ENCODE measurements at regions not wholly inside any gene's neighbourhood (a gene's known extent, or its start where the extent isn't known, plus 50 kb on each side); places are given as distances from the start of the nearest gene placed in this dataset.

DNA sequence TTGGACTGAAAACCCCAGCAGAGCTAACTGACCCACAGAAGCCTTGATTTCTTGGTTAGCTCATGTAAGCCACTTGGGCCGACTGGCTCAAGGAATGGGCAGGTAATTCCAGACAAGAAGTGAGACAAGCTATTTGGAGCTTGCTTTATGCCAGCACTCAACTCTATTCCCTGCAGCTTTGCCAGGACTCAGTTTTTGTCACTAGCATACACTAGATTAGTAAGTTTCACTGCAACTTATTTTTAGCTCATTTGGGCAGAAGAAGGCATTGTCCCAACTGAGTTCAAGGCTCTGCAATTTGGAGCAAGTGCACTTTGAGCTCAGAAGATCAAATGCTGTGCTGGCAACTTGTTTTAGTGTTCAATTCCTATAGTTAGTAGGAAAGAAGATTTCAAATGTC, 116.1 kb downstream of the SLC4A3 start:
- TF ChIP-seq POLR2A (IDR thresholded peaks at IDR 0.05): no peak
- TF ChIP-seq, protein P1, sequence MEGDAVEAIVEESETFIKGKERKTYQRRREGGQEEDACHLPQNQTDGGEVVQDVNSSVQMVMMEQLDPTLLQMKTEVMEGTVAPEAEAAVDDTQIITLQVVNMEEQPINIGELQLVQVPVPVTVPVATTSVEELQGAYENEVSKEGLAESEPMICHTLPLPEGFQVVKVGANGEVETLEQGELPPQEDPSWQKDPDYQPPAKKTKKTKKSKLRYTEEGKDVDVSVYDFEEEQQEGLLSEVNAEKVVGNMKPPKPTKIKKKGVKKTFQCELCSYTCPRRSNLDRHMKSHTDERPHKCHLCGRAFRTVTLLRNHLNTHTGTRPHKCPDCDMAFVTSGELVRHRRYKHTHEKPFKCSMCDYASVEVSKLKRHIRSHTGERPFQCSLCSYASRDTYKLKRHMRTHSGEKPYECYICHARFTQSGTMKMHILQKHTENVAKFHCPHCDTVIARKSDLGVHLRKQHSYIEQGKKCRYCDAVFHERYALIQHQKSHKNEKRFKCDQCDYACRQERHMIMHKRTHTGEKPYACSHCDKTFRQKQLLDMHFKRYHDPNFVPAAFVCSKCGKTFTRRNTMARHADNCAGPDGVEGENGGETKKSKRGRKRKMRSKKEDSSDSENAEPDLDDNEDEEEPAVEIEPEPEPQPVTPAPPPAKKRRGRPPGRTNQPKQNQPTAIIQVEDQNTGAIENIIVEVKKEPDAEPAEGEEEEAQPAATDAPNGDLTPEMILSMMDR (IDR thresholded peaks at IDR 0.05): no peak
- WGBS, 2 donors: 50 to 71% methylated on average over 1 of the region's 1 CpG
- Histone ChIP-seq H3K27ac (no peak overlapping the region), H3K4me3 (no peak overlapping the region), H3K36me3 (no peaks in the 10 kb centered on the region), H3K4me1 (peaks cover 0 to 44% (median 3%) of the 10 kb centered on the region in 3 donors), H3K27me3 (no peaks in the 10 kb centered on the region), H3K9me3 (no peaks in the 10 kb centered on the region)
- DNase-seq: no peak
- intact Hi-C loops (cut with DNase I): loop anchor here (10.0 kb wide), 1 partner anchor 1831 kb away; the partner anchor contains the start of gene EPHA4

DNA sequence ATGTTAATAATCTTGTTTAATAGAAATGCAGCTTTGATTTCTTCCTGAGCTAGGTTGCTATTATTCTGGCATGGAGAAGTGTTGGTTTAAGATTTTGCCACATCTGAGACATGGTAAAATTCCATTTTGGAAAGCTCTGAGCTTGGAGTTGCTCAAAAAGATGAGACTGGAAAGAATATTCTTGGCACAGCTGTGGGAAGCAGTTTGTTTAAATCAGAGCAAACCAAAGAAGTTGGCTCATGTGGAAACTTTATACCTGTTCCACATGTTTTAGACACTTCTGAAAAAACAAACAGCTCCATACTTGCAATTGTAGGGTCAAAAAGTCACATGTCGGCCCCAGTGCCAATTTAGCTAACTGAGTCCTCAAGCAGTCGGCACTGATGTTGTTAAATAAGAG, 116.6 kb downstream of the SLC4A3 start:
- DNase-seq: no peak
- intact Hi-C loops (cut with DNase I): loop anchor here (10.0 kb wide), 1 partner anchor 1831 kb away; the partner anchor contains the start of gene EPHA4
- WGBS, 2 donors: 39 to 40% methylated on average over 2 of the region's 2 CpGs

DNA sequence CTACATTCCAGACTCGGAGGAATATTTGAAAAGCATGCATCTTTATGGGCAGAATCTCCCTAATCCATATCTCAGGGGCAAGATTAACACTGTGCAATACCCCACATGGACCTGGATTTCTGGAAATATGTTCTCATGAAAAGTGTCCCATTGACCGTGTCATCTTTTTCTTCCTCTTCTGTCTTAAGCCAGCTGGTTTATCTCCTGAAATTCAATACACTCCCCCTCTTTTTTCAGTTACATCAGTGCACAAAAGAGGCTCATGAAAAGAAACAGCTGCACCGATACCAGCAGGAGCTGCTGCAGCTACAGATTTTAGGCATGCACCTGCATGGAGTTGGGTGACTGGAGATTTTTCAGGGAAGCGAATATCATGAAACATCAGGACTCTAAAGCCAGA, 117.2 kb downstream of the SLC4A3 start:
- intact Hi-C loops (cut with DNase I): loop anchor here (10.0 kb wide), 1 partner anchor 1830 kb away; the partner anchor contains the start of gene EPHA4
- peaks cover 0 to 33% (median 3%) of the 10 kb centered on the region in 3 donors for H3K4me1 ChIP-seq
- no peak for DNase-seq
- no peak overlapping the region for H3K4me3 ChIP-seq
- TF ChIP-seq, protein P1 (IDR thresholded peaks at IDR 0.05): no peak
- no peak for TF ChIP-seq POLR2A (IDR thresholded peaks at IDR 0.05)
- H3K27ac ChIP-seq: no peak overlapping the region
- no peaks in the 10 kb centered on the region for H3K9me3 ChIP-seq
- 36 to 40% methylated on average over 3 to 4 of the region's 4 CpGs for WGBS, 2 donors
- no peaks in the 10 kb centered on the region for H3K27me3 ChIP-seq
- H3K36me3 ChIP-seq: no peaks in the 10 kb centered on the region

More for the DNA sequence above, 116.6 kb downstream of the SLC4A3 start:
- no peak for TF ChIP-seq POLR2A (IDR thresholded peaks at IDR 0.05)
- TF ChIP-seq, protein P1 (IDR thresholded peaks at IDR 0.05): no peak
- H3K4me1 ChIP-seq: peaks cover 0 to 39% (median 3%) of the 10 kb centered on the region in 3 donors
- no peaks in the 10 kb centered on the region for H3K36me3 ChIP-seq
- H3K4me3 ChIP-seq: no peak overlapping the region
- no peaks in the 10 kb centered on the region for H3K27me3 ChIP-seq
- no peaks in the 10 kb centered on the region for H3K9me3 ChIP-seq
- H3K27ac ChIP-seq: no peak overlapping the region

DNA sequence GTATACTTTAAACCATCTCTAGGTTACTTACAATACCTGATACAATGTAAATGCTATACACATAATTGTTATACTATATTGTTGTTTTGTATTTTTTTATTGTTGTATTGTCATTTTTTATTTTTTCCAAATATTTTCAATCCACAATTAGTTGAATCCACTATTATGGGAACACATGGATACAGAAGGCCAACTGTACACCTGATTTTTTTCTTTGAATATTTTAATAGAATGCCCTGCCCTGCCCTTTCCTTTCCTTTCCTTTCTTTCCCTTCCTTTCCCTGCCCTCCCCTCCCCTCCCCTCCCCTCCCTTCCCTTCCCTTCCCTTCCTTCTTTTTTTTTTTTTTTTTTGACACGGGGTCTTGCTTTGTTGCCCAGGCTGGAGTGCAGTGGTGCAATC, 120.2 kb downstream of the SLC4A3 start:
- intact Hi-C loops (cut with DNase I): loop anchor here (10.0 kb wide), 1 partner anchor 1827 kb away; the partner anchor contains the start of gene EPHA4
- no peak overlapping the region for H3K4me3 ChIP-seq

More for the DNA sequence above, 120.2 kb downstream of the SLC4A3 start:
- WGBS, 2 donors: 100% methylated on average over 1 of the region's 1 CpG
- Histone ChIP-seq H3K27ac (no peak overlapping the region), H3K4me1 (peaks cover 0 to 23% (median 3%) of the 10 kb centered on the region in 3 donors), H3K36me3 (no peaks in the 10 kb centered on the region), H3K9me3 (no peaks in the 10 kb centered on the region), H3K27me3 (no peaks in the 10 kb centered on the region)
- no peak for TF ChIP-seq POLR2A (IDR thresholded peaks at IDR 0.05)
- TF ChIP-seq, protein P1 (IDR thresholded peaks at IDR 0.05): no peak
- DNase-seq: no peak
